Hepatocyte (in vitro differentiated cells): ENCODE measurements at regions not wholly inside any gene's neighbourhood (a gene's known extent, or its start where the extent isn't known, plus 50 kb on each side); places are given as distances from the start of the nearest gene placed in this dataset.
"Not testable (repeated sequence)": the region's sequence is repeated elsewhere in the genome, so short reads cannot be mapped to it uniquely, and the experiment has no call there.

Source experiments
- DNase-seq: peaks from one replicate; pipeline ENCODE4 v3.0.0-alpha.2; 2016; ENCODE audit warnings: low spot score
- H2AFZ ChIP-seq: fragments of 200-600 bp; sonication (generic); 2 replicates; pipeline ENCODE4 v1.6.0; 2016; ENCODE audit warnings: antibody characterized with exemption, mild to moderate bottlenecking
- H3K27ac ChIP-seq: fragments of 200-600 bp; sonication (generic); 2 replicates; pipeline ENCODE4 v1.5.1; 2016; ENCODE audit warnings: mild to moderate bottlenecking
- H3K27me3 ChIP-seq: fragments of 200-600 bp; sonication (generic); 2 replicates; pipeline ENCODE4 v1.6.1; 2016
- H3K36me3 ChIP-seq: fragments of 200-600 bp; sonication (generic); replicated peaks from 2 replicates; pipeline ENCODE4 v1.5.1; 2016; ENCODE audit warnings: low read depth; ENCODE audit not compliant: insufficient read depth
- H3K4me1 ChIP-seq: fragments of 200-600 bp; sonication (generic); 2 replicates; pipeline ENCODE4 v1.5.1; 2016; ENCODE audit warnings: mild to moderate bottlenecking, moderate library complexity; ENCODE audit not compliant: insufficient read depth
- H3K4me2 ChIP-seq: fragments of 200-600 bp; sonication (generic); 2 replicates; pipeline ENCODE4 v1.6.0; 2016
- H3K4me3 ChIP-seq: fragments of 200-600 bp; sonication (generic); 2 replicates; pipeline ENCODE4 v1.5.1; 2016; ENCODE audit warnings: mild to moderate bottlenecking
- H3K79me2 ChIP-seq: fragments of 200-600 bp; sonication (generic); 2 replicates; pipeline ENCODE4 v1.6.0; 2017; ENCODE audit warnings: mild to moderate bottlenecking
- H3K9me2 ChIP-seq: fragments of 200-600 bp; sonication (generic); replicated peaks from 2 replicates; pipeline ENCODE4 v1.6.0; 2017; ENCODE audit warnings: mild to moderate bottlenecking; ENCODE audit not compliant: insufficient read depth
- H3K9me3 ChIP-seq: fragments of 200-600 bp; sonication (generic); 2 replicates; pipeline ENCODE4 v1.5.1; 2016; ENCODE audit warnings: low read depth, mild to moderate bottlenecking
- H4K20me1 ChIP-seq: fragments of 200-600 bp; sonication (generic); 2 replicates; pipeline ENCODE4 v1.6.0; 2016; ENCODE audit warnings: mild to moderate bottlenecking; ENCODE audit not compliant: insufficient read depth, poor library complexity, severe bottlenecking
- EZH2 ChIP-seq: fragments of 200-600 bp; sonication (generic); IDR thresholded peaks from 2 replicates; pipeline ENCODE4 v1.6.1; 2016; ENCODE audit warnings: antibody characterized with exemption, mild to moderate bottlenecking, borderline replicate concordance
- EZH2phosphoT487 ChIP-seq: fragments of 200-600 bp; sonication (generic); IDR thresholded peaks from one replicate; pipeline ENCODE4 v1.6.1; 2018; ENCODE audit warnings: antibody characterized with exemption, mild to moderate bottlenecking, low read depth, moderate library complexity; ENCODE audit not compliant: unreplicated experiment, severe bottlenecking
- WGBS: methylation state at CpG from one replicate; pipeline ENCODE4 v1.1.6; 2016; ENCODE audit warnings: low lambda C conversion rate; ENCODE audit errors: missing lambda C conversion rate; 5-methylcytosine and 5-hydroxymethylcytosine counted together
- TF ChIP-seq, protein P1 (sequence below): fragments of 200-600 bp; sonication (generic); IDR thresholded peaks from 2 replicates; pipeline ENCODE4 v1.5.1; 2016; ENCODE audit warnings: antibody characterized with exemption, mild to moderate bottlenecking; ENCODE audit not compliant: poor library complexity

DNA sequence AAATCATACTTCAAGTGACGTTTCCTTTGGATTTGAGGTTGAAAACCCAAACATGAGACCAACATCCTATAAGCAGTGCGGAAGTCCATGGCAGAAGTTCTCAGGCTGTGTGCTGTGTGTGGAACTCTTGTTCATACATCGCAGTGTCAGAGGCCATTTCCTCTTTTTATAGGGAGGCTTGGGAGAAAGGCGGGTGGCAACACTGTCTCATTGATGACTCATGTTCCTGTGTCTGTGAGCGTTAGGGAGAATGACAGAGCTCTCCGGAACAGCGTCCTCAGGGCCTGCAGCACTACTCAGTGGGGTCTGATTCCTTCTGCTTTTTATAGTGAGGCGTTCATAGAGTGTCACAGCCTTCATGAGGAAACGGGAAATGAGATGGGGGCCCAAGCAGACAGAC lies 98.8 kb upstream of the BASP1 start:
- H3K9me3 ChIP-seq = no peaks in the 10 kb centered on the region
- H3K27ac ChIP-seq = peak overlapping the region; percentile 33
- peak overlapping the region; percentile 20 for H2AFZ ChIP-seq
- no peaks in the 10 kb centered on the region for H3K79me2 ChIP-seq
- H3K4me3 ChIP-seq = no peak overlapping the region
- no peaks in the 10 kb centered on the region for H3K36me3 ChIP-seq
- peaks cover 4% of the 10 kb centered on the region for H3K4me1 ChIP-seq
- H3K4me2 ChIP-seq = no peak overlapping the region
- peak; percentile 69 for DNase-seq
- no peaks in the 10 kb centered on the region for H3K27me3 ChIP-seq
- H3K9me2 ChIP-seq = no peaks in the 10 kb centered on the region
- no peak for TF ChIP-seq EZH2phosphoT487
- TF ChIP-seq EZH2 = no peak
- TF ChIP-seq, protein P1, sequence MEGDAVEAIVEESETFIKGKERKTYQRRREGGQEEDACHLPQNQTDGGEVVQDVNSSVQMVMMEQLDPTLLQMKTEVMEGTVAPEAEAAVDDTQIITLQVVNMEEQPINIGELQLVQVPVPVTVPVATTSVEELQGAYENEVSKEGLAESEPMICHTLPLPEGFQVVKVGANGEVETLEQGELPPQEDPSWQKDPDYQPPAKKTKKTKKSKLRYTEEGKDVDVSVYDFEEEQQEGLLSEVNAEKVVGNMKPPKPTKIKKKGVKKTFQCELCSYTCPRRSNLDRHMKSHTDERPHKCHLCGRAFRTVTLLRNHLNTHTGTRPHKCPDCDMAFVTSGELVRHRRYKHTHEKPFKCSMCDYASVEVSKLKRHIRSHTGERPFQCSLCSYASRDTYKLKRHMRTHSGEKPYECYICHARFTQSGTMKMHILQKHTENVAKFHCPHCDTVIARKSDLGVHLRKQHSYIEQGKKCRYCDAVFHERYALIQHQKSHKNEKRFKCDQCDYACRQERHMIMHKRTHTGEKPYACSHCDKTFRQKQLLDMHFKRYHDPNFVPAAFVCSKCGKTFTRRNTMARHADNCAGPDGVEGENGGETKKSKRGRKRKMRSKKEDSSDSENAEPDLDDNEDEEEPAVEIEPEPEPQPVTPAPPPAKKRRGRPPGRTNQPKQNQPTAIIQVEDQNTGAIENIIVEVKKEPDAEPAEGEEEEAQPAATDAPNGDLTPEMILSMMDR = no peak
- H4K20me1 ChIP-seq = no peaks in the 10 kb centered on the region
- WGBS = 38% methylated on average over 9 of the region's 9 CpGs

DNA sequence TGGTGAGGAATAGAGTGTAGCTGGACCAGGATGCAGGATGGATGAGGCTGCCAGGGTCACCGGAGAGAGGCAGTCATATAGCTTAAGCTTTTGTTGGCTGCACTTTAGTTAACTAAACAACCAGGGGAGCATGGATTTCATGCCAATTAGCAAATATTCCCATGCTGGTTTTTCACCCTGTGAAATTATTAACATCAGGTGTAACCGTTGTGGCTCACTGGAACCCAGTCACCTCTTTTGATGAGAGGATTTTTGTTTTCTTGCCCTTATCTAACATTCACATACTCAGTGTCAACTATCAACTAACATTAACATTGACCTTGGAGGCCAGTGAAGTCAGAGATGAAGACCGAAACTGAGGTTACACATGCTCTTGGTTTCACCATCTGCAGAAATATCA lies 97.2 kb upstream of the BASP1 start:
- Histone ChIP-seq H2AFZ (no peak overlapping the region), H3K9me3 (no peaks in the 10 kb centered on the region), H3K9me2 (no peaks in the 10 kb centered on the region), H3K27me3 (no peaks in the 10 kb centered on the region), H3K4me1 (no peaks in the 10 kb centered on the region), H4K20me1 (no peaks in the 10 kb centered on the region), H3K79me2 (no peaks in the 10 kb centered on the region), H3K4me3 (no peak overlapping the region), H3K27ac (no peak overlapping the region), H3K36me3 (no peaks in the 10 kb centered on the region), H3K4me2 (no peak overlapping the region)
- no peak for DNase-seq
- 88% methylated on average over 3 of the region's 3 CpGs for whole genome bisulfite sequencing
- TF ChIP-seq EZH2 (no peak), EZH2phosphoT487 (no peak)
- TF ChIP-seq, protein P1 = no peak

DNA sequence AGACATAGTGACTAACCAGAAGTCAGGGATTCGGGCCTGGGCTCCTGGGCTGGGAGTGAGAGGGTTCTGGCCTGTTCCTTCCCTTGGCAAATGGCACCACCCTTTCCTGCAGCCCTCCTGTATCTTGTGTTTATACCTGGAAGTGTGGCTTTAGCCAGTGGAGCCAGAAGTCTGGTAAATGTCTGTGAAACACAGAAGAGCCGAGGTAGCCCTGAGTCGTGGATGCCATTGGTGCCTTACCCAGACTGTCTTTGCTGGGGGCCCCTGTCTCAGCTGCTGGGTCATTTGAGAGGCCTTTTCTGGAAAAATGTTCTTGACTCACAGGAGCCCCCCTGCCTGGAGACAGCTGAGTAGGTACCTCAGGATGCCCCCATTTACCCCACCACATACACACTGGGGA lies 95.7 kb upstream of the BASP1 start:
- Histone ChIP-seq H2AFZ (no peak overlapping the region), H3K79me2 (no peaks in the 10 kb centered on the region), H4K20me1 (no peaks in the 10 kb centered on the region), H3K27ac (no peak overlapping the region), H3K36me3 (no peaks in the 10 kb centered on the region), H3K4me1 (no peaks in the 10 kb centered on the region), H3K4me2 (no peak overlapping the region), H3K27me3 (no peaks in the 10 kb centered on the region), H3K9me2 (no peaks in the 10 kb centered on the region), H3K9me3 (no peaks in the 10 kb centered on the region), H3K4me3 (no peak overlapping the region)
- WGBS = 89% methylated on average over 3 of the region's 3 CpGs
- DNase-seq = no peak
- TF ChIP-seq EZH2 (no peak), EZH2phosphoT487 (no peak)
- TF ChIP-seq, protein P1 = no peak

DNA sequence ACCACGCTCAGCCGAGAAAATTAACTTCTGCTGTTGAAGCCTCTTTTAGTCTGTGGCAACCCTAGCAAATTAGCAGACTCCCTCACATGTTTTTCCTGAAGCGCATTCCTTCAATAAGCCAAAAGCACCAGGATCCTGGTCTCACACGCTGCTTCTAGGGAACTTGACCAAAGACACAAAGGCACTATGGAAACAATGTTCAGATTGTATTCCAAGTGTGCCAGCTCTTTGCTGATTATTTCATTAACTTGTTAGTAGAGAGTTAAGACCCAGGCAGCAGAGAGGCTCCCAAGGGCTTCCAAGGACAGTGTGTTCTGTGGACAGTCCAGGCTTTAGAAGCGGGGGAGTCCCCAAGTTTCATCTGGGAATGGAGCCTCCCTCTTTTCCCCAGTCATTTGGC lies 94.4 kb upstream of the BASP1 start:
- Histone ChIP-seq H3K27ac (no peak overlapping the region), H3K4me2 (no peak overlapping the region), H3K79me2 (no peaks in the 10 kb centered on the region), H3K27me3 (no peaks in the 10 kb centered on the region), H3K36me3 (no peaks in the 10 kb centered on the region), H4K20me1 (no peaks in the 10 kb centered on the region), H3K9me3 (no peaks in the 10 kb centered on the region), H2AFZ (no peak overlapping the region), H3K4me1 (no peaks in the 10 kb centered on the region), H3K4me3 (no peak overlapping the region), H3K9me2 (no peaks in the 10 kb centered on the region)
- WGBS = 84% methylated on average over 5 of the region's 5 CpGs
- DNase-seq = no peak
- TF ChIP-seq, protein P1 = no peak
- TF ChIP-seq EZH2 = no peak
- no peak for TF ChIP-seq EZH2phosphoT487

DNA sequence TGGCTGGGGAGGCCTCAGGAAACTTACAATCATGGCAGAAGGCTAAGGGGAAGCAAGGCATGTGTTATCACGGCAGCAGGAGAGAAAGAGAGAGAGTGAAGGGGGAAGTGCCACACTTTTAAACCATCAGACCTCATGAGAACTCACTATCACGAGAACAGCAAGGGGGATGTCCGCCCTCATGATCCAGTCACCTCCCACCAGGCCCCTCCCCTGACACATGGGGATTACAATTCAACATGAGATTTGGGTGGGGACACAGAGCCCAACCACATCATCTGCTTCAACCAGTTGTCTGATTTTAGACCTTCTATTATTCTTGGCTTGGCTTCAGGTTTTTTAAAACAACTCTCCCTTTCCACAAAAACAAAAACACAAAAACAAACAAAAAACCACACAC lies 93.7 kb upstream of the BASP1 start:
- not testable (repeated sequence) for H3K36me3 ChIP-seq, H3K9me2 ChIP-seq, H3K27me3 ChIP-seq, H3K4me2 ChIP-seq, H2AFZ ChIP-seq, H3K4me1 ChIP-seq, H3K9me3 ChIP-seq, DNase-seq, H3K4me3 ChIP-seq, H3K79me2 ChIP-seq, H4K20me1 ChIP-seq
- H3K27ac ChIP-seq = peak overlapping the region; percentile 57
- 76% methylated on average over 3 of the region's 3 CpGs for WGBS
